NCI-H510A (cell line): ENCODE measurements at regions not wholly inside any gene's neighbourhood (a gene's known extent, or its start where the extent isn't known, plus 50 kb on each side); places are given as distances from the start of the nearest gene placed in this dataset.
"Not testable (repeated sequence)": the region's sequence is repeated elsewhere in the genome, so short reads cannot be mapped to it uniquely, and the experiment has no call there.

Source experiments
- DNase-seq: peaks from one replicate; lab custom pipeline; 2025; lab: John Stamatoyannopoulos, UW

- DNase-seq, result no peak
These were observed 99.3 kb upstream of the PLD5 start for GRCh38 chr1:242623756-242624155.

GRCh38 chr1:242623119-242623518 is 98.6 kb upstream of the PLD5 start:
- no peak for DNase-seq

- DNase-seq, result no peak
These were observed 88.8 kb upstream of the PLD5 start for GRCh38 chr1:242613266-242613815.

- no peak for DNase-seq
These were observed 85.7 kb upstream of the PLD5 start for GRCh38 chr1:242610209-242610608.

- no peak for DNase-seq
These were observed 81.0 kb upstream of the PLD5 start for GRCh38 chr1:242605521-242605920.

- no peak for DNase-seq
These were observed 77.5 kb upstream of the PLD5 start for GRCh38 chr1:242602001-242602400.

GRCh38 chr1:242593756-242594155 is 69.3 kb upstream of the PLD5 start:
- not testable (repeated sequence) for DNase-seq

GRCh38 chr1:242586360-242586680 is 61.8 kb upstream of the PLD5 start:
- DNase-seq, result no peak

- DNase-seq, result no peak
These were observed 61.3 kb upstream of the PLD5 start for GRCh38 chr1:242585616-242586359.

GRCh38 chr1:242582669-242583068 is 58.2 kb upstream of the PLD5 start:
- DNase-seq, result no peak

- no peak for DNase-seq
These were observed 55.2 kb upstream of the PLD5 start for GRCh38 chr1:242579528-242580235.
